Ishikawa (cell line): ENCODE measurements at regions not wholly inside any gene's neighbourhood (a gene's known extent, or its start where the extent isn't known, plus 50 kb on each side); places are given as distances from the start of the nearest gene placed in this dataset.

ENCODE experiments used
- CEBPB ChIP-seq: IDR thresholded peaks from 2 replicates; pipeline ENCODE4 v1.6.1; 2012
- CREB1 ChIP-seq: IDR thresholded peaks from 2 replicates; pipeline ENCODE4 v1.6.1; 2012; ENCODE audit warnings: low read depth
- EGR1 ChIP-seq: IDR thresholded peaks from 2 replicates; pipeline ENCODE4 v1.6.1; 2012
- EP300 ChIP-seq: IDR thresholded peaks from 2 replicates; pipeline ENCODE4 v1.6.1; 2012; ENCODE audit warnings: borderline replicate concordance
- FOXM1 ChIP-seq: IDR thresholded peaks from 2 replicates; pipeline ENCODE4 v1.6.1; 2012; ENCODE audit warnings: low read depth, borderline replicate concordance
- NFIC ChIP-seq: IDR thresholded peaks from 2 replicates; pipeline ENCODE4 v1.6.1; 2012
- RAD21 ChIP-seq: IDR thresholded peaks from 2 replicates; pipeline ENCODE4 v1.6.1; 2012; ENCODE audit warnings: low read depth
- TAF1 ChIP-seq: IDR thresholded peaks from 2 replicates; pipeline ENCODE4 v1.6.1; 2012; ENCODE audit warnings: low read depth, mild to moderate bottlenecking
- TCF12 ChIP-seq: IDR thresholded peaks from 2 replicates; pipeline ENCODE4 v1.6.1; 2012; ENCODE audit warnings: low read depth
- TEAD4 ChIP-seq: IDR thresholded peaks from 2 replicates; pipeline ENCODE4 v1.6.1; 2012
- YY1 ChIP-seq: IDR thresholded peaks from 2 replicates; pipeline ENCODE4 v1.6.1; 2012; ENCODE audit warnings: low read depth
- ZBTB7A ChIP-seq: IDR thresholded peaks from 2 replicates; pipeline ENCODE4 v1.6.1; 2012; ENCODE audit warnings: low read depth
- TF ChIP-seq, protein P1 (sequence below): IDR thresholded peaks from 2 replicates; pipeline ENCODE4 v1.6.1; 2012
- TF ChIP-seq, protein P2 (sequence below): IDR thresholded peaks from 2 replicates; pipeline ENCODE4 v1.6.1; 2012
- TF ChIP-seq, protein P3 (sequence below): IDR thresholded peaks from 2 replicates; pipeline ENCODE4 v1.6.1; 2012; ENCODE audit warnings: low read depth, mild to moderate bottlenecking

DNA sequence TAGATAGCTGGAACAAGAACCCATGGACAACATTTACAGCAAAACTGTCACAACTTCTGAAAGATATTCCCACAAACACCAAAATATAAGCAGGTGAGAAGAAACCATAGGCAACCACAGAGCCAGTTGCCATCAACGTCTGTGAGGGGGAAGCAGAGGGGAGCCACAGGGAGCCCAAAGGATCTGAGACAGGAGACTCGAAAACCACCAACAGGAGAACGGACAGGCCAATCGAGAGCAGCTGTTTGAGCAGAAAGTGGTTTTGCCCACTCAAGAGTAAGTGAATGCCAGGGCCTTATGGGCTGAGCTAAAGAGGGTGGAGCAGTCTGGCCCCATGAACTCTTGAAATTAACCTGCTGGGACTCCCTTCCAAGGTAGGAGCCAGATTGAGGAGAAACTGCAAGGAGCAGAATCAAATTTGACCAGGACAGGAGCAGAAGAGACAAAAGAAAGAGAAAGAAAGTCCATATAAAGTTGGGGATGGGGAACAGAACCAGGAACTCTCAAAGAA lies 195.4 kb downstream of the ANKRD60 start:
- no peak for TF ChIP-seq RAD21
- TF ChIP-seq, protein P1, sequence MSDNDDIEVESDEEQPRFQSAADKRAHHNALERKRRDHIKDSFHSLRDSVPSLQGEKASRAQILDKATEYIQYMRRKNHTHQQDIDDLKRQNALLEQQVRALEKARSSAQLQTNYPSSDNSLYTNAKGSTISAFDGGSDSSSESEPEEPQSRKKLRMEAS, result no peak
- TF ChIP-seq CEBPB, result no peak
- TF ChIP-seq, protein P2, sequence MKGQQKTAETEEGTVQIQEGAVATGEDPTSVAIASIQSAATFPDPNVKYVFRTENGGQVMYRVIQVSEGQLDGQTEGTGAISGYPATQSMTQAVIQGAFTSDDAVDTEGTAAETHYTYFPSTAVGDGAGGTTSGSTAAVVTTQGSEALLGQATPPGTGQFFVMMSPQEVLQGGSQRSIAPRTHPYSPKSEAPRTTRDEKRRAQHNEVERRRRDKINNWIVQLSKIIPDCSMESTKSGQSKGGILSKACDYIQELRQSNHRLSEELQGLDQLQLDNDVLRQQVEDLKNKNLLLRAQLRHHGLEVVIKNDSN, result no peak
- no peak for TF ChIP-seq FOXM1
- TF ChIP-seq TCF12, result no peak
- no peak for TF ChIP-seq NFIC
- TF ChIP-seq, protein P3, sequence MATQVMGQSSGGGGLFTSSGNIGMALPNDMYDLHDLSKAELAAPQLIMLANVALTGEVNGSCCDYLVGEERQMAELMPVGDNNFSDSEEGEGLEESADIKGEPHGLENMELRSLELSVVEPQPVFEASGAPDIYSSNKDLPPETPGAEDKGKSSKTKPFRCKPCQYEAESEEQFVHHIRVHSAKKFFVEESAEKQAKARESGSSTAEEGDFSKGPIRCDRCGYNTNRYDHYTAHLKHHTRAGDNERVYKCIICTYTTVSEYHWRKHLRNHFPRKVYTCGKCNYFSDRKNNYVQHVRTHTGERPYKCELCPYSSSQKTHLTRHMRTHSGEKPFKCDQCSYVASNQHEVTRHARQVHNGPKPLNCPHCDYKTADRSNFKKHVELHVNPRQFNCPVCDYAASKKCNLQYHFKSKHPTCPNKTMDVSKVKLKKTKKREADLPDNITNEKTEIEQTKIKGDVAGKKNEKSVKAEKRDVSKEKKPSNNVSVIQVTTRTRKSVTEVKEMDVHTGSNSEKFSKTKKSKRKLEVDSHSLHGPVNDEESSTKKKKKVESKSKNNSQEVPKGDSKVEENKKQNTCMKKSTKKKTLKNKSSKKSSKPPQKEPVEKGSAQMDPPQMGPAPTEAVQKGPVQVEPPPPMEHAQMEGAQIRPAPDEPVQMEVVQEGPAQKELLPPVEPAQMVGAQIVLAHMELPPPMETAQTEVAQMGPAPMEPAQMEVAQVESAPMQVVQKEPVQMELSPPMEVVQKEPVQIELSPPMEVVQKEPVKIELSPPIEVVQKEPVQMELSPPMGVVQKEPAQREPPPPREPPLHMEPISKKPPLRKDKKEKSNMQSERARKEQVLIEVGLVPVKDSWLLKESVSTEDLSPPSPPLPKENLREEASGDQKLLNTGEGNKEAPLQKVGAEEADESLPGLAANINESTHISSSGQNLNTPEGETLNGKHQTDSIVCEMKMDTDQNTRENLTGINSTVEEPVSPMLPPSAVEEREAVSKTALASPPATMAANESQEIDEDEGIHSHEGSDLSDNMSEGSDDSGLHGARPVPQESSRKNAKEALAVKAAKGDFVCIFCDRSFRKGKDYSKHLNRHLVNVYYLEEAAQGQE, result no peak
- no peak for TF ChIP-seq EGR1

DNA sequence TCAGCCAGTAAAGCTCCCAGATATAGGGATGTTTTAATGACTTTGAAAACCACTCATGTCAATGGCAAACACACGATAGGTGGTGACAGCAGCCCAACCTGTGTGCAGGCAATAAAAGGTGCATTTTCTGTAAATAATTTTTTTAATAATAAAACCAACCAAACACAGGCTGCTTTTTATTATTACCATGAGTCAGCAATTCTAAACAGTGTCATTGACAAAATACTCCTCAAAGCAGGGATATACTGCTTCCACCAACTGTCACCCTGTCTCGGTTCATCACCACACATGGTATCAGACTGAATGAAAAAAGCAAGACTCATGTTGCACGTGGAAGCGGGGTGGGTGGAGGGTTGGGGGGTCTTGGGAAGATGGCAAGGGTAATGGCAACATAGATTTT lies 195.9 kb downstream of the ANKRD60 start:
- TF ChIP-seq, protein P3, result no peak
- no peak for TF ChIP-seq TAF1
- no peak for TF ChIP-seq CEBPB
- TF ChIP-seq RAD21, result no peak
- no peak for TF ChIP-seq TEAD4
- no peak for TF ChIP-seq EP300
- TF ChIP-seq TCF12, result no peak
- TF ChIP-seq, protein P2, result no peak
- TF ChIP-seq EGR1, result no peak
- no peak for TF ChIP-seq CREB1
- TF ChIP-seq FOXM1, result no peak
- TF ChIP-seq YY1, result no peak
- no peak for TF ChIP-seq NFIC
- TF ChIP-seq ZBTB7A, result no peak
- TF ChIP-seq, protein P1, result no peak

DNA sequence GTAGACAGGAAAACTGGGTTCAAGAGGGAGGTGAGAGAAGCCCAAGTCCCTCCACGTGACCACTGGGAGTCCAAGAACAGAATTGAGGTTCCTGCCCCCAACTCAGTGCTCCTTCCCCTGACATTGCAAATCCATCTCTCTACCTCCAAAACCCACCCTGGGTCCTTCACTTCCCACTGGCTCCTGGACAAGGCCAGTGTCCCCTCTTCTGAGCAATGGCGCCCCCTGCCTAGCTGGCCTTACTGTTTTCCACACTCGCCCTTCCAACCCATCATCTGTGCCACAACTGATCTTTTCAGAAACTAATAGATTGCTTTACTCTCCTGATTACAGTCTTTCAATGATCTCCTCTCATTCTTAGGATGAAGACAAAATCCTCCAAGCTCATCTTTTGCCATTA lies 200.3 kb downstream of the ANKRD60 start:
- TF ChIP-seq, protein P2, result no peak
- TF ChIP-seq, protein P3, result no peak
- TF ChIP-seq EGR1 (no peak), YY1 (no peak), FOXM1 (no peak), ZBTB7A (no peak), EP300 (no peak), RAD21 (peak; percentile 20; the same call in 1 of the 2 replicates)

DNA sequence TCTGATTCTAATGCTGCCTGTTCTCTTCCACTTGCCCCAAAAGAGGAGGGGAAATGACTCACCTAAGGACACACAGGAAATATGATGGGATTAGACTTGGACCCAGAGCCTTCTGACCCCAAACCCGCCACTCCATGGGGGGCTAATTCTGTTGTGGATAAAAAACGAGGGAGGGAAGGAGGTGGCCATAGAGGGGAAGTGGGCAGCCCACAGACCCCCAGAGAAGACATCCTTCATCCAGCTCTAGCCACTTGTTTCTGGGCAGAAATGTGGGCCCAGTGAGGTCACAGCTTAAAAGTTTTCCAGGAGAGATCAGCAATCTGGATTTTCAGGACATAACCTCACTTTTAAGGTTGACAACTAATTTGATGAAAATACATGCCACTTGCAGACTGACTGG lies 202.1 kb downstream of the ANKRD60 start:
- TF ChIP-seq CREB1, result no peak
- no peak for TF ChIP-seq TCF12
- no peak for TF ChIP-seq YY1
- TF ChIP-seq TEAD4, result no peak
- TF ChIP-seq FOXM1, result no peak
- no peak for TF ChIP-seq RAD21
- no peak for TF ChIP-seq NFIC
- TF ChIP-seq ZBTB7A, result no peak
- no peak for TF ChIP-seq EP300
- TF ChIP-seq, protein P2, result no peak
- no peak for TF ChIP-seq CEBPB
- no peak for TF ChIP-seq EGR1
- TF ChIP-seq, protein P1, result no peak
- TF ChIP-seq, protein P3, result no peak
